ENCODE measurements at regions not wholly inside any gene's neighbourhood (a gene's known extent, or its start where the extent isn't known, plus 50 kb on each side); places are given as distances from the start of the nearest gene placed in this dataset.

DNA sequence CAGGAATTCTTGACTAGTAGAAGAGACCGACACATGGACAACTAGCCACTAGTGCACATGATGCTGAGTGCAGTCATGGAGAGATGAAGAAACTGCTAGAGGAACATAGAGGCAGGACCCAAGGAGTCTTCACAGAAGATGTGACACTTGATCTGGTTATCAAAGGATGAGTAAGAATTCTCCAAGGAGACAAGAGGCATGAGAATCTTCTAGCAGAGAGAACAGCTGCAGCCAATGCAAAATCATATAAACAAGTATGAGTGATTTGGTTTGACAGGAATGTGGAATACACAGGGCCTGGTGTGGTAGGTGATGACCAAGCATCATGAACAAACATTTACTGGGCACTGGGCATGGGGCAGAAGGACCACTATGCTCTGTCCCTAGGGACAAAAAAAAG lies 140.9 kb upstream of the CTTNBP2NL start:
- intact Hi-C loops (cut with DNase I; ENCODE audit: low total_unique reads), result no loop called here
- 79 to 94% (median 89%) methylated on average over 1 of the region's 1 CpG for WGBS, 5 donors
- Histone ChIP-seq H3K27ac (no peak overlapping the region), H3K9me3 (no peaks in the 10 kb centered on the region), H3K36me3 (no peaks in the 10 kb centered on the region), H3K4me3 (no peak overlapping the region), H3K4me1 (peaks cover 0 to 15% (median 0%) of the 10 kb centered on the region in 6 donors), H3K27me3 (replicated peaks in 1 of 7) (peaks cover 0 to 9% (median 0%) of the 10 kb centered on the region in 7 donors)
- TF ChIP-seq POLR2AphosphoS5 (IDR thresholded peaks at IDR 0.05), result no peak
- no peak for TF ChIP-seq POLR2A (IDR thresholded peaks at IDR 0.05)
- TF ChIP-seq, protein P1, sequence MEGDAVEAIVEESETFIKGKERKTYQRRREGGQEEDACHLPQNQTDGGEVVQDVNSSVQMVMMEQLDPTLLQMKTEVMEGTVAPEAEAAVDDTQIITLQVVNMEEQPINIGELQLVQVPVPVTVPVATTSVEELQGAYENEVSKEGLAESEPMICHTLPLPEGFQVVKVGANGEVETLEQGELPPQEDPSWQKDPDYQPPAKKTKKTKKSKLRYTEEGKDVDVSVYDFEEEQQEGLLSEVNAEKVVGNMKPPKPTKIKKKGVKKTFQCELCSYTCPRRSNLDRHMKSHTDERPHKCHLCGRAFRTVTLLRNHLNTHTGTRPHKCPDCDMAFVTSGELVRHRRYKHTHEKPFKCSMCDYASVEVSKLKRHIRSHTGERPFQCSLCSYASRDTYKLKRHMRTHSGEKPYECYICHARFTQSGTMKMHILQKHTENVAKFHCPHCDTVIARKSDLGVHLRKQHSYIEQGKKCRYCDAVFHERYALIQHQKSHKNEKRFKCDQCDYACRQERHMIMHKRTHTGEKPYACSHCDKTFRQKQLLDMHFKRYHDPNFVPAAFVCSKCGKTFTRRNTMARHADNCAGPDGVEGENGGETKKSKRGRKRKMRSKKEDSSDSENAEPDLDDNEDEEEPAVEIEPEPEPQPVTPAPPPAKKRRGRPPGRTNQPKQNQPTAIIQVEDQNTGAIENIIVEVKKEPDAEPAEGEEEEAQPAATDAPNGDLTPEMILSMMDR (IDR thresholded peaks at IDR 0.05 in 8 of 11, conservative IDR thresholded peaks at IDR 0.05 in 3 of 11), result no peak
- no peak for DNase-seq

DNA sequence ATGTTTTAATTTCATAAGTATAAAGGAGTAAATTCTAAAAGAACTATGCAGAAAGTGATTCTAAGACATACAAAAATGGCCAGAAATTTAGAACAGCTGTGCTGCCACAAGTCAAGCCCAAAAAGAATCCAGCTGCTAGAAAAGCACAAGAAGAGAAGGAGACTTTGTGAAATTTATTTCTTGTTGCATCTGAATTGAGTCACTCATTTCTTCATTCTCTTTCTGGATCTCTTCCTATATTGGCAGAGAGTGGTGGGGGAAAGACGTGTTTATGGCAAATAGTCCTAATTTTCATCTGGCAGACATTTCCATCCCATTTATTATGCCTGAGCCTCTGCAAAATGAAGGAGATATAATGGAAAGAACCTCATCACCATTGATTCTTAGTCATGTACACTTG lies 139.6 kb upstream of the CTTNBP2NL start:
- no peaks in the 10 kb centered on the region for H3K36me3 ChIP-seq
- intact Hi-C loops (cut with DNase I; ENCODE audit: low total_unique reads), result no loop called here
- H3K4me3 ChIP-seq, result no peak overlapping the region
- H3K4me1 ChIP-seq, result peaks cover 0 to 15% (median 0%) of the 10 kb centered on the region in 6 donors
- H3K9me3 ChIP-seq, result no peaks in the 10 kb centered on the region
- TF ChIP-seq, protein P1 (IDR thresholded peaks at IDR 0.05 in 8 of 11, conservative IDR thresholded peaks at IDR 0.05 in 3 of 11), result no peak
- no peak for TF ChIP-seq POLR2AphosphoS5 (IDR thresholded peaks at IDR 0.05)
- TF ChIP-seq POLR2A (IDR thresholded peaks at IDR 0.05), result no peak
- 69 to 87% (median 79%) methylated on average over 1 of the region's 1 CpG for WGBS, 5 donors
- no peak overlapping the region for H3K27ac ChIP-seq
- peaks cover 0 to 11% (median 0%) of the 10 kb centered on the region in 7 donors for H3K27me3 ChIP-seq (replicated peaks in 1 of 7)
- DNase-seq, result no peak

DNA sequence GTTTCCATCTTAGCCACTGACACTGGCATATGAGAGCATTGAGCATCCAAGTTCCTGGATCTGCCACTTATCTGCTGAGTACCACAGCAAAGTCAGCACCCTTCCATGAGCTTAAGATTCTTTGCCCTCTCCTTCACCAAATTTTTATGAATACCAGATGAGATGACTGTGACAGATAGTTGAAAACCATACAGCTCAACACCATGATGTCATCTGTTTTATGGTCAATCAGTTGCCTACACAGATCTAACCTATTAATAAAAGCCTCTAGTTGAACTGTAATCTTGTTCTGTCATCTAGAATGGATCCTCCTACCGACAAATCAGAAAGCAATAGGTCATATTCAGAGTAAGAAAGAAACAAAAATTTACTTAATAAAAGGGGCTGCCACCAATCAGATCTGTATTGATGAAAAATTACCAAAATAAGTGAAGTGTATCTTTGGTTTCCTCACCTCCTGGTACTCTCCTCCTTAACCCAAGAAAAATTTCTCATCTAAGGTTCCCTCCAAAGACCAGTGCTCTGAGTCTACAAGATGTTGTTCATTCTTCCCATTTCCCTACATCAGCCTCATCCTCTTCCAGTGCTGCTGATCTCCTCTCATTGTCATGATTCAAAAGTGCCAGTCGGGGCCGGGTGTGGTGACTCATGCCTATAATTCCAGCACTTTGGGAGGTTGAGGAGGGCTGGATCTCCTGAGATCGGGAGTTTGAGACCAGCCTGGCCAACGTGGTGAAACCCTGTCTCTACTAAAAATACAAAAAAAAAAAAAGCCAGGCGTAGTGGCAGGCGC lies 138.8 kb upstream of the CTTNBP2NL start:
- WGBS, 5 donors, result 81 to 89% (median 82%) methylated on average over 7 of the region's 7 CpGs
- no peak overlapping the region for H3K4me3 ChIP-seq

DNA sequence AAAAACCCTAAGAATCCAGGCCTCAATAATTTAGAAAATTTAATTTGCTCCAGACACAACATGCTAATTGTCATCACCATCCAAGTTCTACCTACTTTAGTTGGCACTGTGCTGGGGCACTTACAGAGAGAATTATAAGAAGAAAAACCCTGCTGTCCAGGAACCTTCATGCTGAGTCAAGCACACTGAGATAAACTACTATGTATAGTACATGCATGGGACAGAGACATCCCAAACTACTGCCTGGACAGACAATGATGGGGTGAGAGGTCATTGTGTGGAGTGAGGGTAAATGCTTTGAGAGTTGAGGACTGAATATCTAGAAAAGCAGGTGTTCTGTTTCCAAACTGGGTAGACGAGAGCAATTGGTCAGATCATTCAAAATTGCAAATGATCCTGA lies 135.3 kb upstream of the CTTNBP2NL start:
- Histone ChIP-seq H3K4me1 (peaks cover 0 to 20% (median 6%) of the 10 kb centered on the region in 6 donors), H3K27ac (no peak overlapping the region), H3K4me3 (no peak overlapping the region), H3K27me3 (replicated peaks in 1 of 7) (peaks cover 0 to 3% (median 0%) of the 10 kb centered on the region in 7 donors), H3K36me3 (no peaks in the 10 kb centered on the region), H3K9me3 (no peaks in the 10 kb centered on the region)
- 75 to 92% (median 86%) methylated on average over 1 of the region's 1 CpG for WGBS, 5 donors
- intact Hi-C loops (cut with DNase I; ENCODE audit: low total_unique reads), result no loop called here
- DNase-seq, result no peak
- TF ChIP-seq POLR2A (IDR thresholded peaks at IDR 0.05) (no peak), POLR2AphosphoS5 (IDR thresholded peaks at IDR 0.05) (no peak)
- TF ChIP-seq, protein P1 (IDR thresholded peaks at IDR 0.05 in 8 of 11, conservative IDR thresholded peaks at IDR 0.05 in 3 of 11), result no peak

More for the DNA sequence above, 138.8 kb upstream of the CTTNBP2NL start:
- DNase-seq, result no peak
- H3K9me3 ChIP-seq, result no peaks in the 10 kb centered on the region
- H3K27me3 ChIP-seq (replicated peaks in 1 of 7), result peaks cover 0 to 11% (median 0%) of the 10 kb centered on the region in 7 donors
- H3K27ac ChIP-seq, result no peak overlapping the region
- TF ChIP-seq POLR2AphosphoS5 (IDR thresholded peaks at IDR 0.05) (no peak), POLR2A (IDR thresholded peaks at IDR 0.05) (no peak)
- TF ChIP-seq, protein P1 (IDR thresholded peaks at IDR 0.05 in 8 of 11, conservative IDR thresholded peaks at IDR 0.05 in 3 of 11), result no peak
- H3K36me3 ChIP-seq, result no peaks in the 10 kb centered on the region
- intact Hi-C loops (cut with DNase I; ENCODE audit: low total_unique reads), result no loop called here
- H3K4me1 ChIP-seq, result peaks cover 0 to 8% (median 0%) of the 10 kb centered on the region in 6 donors
